OCI-LY3 (cell line): ENCODE measurements at regions not wholly inside any gene's neighbourhood (a gene's known extent, or its start where the extent isn't known, plus 50 kb on each side); places are given as distances from the start of the nearest gene placed in this dataset.

Source experiments
- EZH2phosphoT487 ChIP-seq: fragments of 200-600 bp; shearing (Covaris generic); IDR thresholded peaks from 2 replicates; pipeline ENCODE4 v1.6.1; 2018; ENCODE audit warnings: antibody characterized with exemption, mixed run types, low read depth
- TF ChIP-seq, protein P1 (sequence below): fragments of 200-600, 300-600 bp; sonication (generic); IDR thresholded peaks from 2 replicates; pipeline ENCODE4 v1.5.1; 2014; ENCODE audit warnings: antibody characterized with exemption, low read length, low read depth

DNA sequence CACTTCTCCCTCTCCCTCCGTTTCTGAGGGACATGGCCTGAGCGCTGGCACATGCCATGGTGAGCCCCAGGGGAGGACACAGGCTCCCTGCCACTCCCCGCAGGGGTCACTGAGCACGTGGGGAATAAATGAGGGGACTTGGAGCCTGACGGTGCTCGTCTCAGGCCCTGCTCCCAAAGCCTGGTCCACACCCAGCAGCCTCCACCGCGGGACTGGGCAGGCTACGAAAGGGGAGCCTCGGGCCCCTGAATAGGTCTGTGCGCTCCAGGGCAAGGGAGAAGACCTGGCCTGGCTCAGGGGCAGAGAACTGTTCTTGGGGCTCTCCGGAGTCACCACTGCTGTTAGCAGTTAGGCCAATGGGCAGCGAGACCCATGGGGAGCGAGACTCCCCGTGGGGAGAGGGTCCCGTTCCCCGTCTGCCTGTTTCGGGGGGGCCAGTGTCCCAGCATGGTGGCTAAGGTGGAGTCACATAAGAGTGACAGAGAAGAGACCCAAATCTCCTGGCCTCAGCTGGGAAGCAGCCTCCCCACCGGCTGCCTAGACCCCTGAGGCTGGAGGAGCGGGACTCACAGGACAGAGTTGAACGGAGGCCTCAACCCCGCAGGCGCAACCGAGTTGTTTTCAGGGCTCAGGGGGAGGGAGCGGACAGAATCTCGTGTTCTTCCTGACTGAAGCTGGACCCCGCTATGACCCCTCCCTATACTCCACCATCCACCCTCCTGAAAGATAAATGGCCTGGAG lies 329.8 kb upstream of the SFSWAP start:
- TF ChIP-seq, protein P1, sequence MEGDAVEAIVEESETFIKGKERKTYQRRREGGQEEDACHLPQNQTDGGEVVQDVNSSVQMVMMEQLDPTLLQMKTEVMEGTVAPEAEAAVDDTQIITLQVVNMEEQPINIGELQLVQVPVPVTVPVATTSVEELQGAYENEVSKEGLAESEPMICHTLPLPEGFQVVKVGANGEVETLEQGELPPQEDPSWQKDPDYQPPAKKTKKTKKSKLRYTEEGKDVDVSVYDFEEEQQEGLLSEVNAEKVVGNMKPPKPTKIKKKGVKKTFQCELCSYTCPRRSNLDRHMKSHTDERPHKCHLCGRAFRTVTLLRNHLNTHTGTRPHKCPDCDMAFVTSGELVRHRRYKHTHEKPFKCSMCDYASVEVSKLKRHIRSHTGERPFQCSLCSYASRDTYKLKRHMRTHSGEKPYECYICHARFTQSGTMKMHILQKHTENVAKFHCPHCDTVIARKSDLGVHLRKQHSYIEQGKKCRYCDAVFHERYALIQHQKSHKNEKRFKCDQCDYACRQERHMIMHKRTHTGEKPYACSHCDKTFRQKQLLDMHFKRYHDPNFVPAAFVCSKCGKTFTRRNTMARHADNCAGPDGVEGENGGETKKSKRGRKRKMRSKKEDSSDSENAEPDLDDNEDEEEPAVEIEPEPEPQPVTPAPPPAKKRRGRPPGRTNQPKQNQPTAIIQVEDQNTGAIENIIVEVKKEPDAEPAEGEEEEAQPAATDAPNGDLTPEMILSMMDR, result no peak
- no peak for TF ChIP-seq EZH2phosphoT487
